Breast epithelium (tissue), 3 donors: ENCODE measurements at regions not wholly inside any gene's neighbourhood (a gene's known extent, or its start where the extent isn't known, plus 50 kb on each side); places are given as distances from the start of the nearest gene placed in this dataset.

Experiments
- CTCF ChIP-seq, 3 donors: fragments of 450-650 bp; IDR thresholded peaks; one replicate each; pipeline ENCODE4 v1.5.1; 2016 to 2017; ENCODE audit warnings: antibody characterized with exemption in 3 of 3, mild to moderate bottlenecking in 3 of 3, moderate library complexity in 3 of 3
- POLR2A ChIP-seq: fragments of 450-650 bp; IDR thresholded peaks from one replicate; pipeline ENCODE4 v1.6.1; 2016; ENCODE audit warnings: antibody characterized with exemption, mild to moderate bottlenecking, moderate library complexity
- POLR2AphosphoS5 ChIP-seq, 3 donors: sonication (generic); formaldehyde crosslinking; IDR thresholded peaks; one replicate each; pipeline ENCODE4 v1.6.1; 2017; ENCODE audit warnings: antibody characterized with exemption in 3 of 3

DNA sequence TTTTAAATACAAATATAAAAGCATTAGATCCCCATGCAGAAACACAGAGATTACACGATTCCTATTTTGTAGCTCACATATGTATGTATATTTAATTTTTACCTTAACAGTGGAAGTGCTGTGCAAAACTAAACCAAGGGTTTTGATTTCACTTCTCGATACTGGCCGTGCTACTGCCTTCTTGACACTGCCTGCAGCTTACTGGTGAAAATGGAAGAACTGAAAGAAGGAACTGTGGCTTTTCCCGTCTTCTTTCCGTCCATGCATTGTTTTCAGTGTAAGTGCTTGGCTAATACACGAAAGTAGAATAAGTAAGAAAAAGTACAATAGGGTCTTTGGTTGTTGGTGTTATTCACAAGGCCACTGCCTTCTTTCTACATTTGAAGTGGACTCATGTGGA is 129.5 kb downstream of the NDUFA10 start:
- no peak for TF ChIP-seq CTCF (IDR thresholded peaks at IDR 0.05)
- TF ChIP-seq POLR2A = no peak
- no peak for TF ChIP-seq POLR2AphosphoS5 (IDR thresholded peaks at IDR 0.05)
